Right lobe of liver (tissue), 6 donors: ENCODE measurements at regions not wholly inside any gene's neighbourhood (a gene's known extent, or its start where the extent isn't known, plus 50 kb on each side); places are given as distances from the start of the nearest gene placed in this dataset.
"Not testable (repeated sequence)": the region's sequence is repeated elsewhere in the genome, so short reads cannot be mapped to it uniquely, and the experiment has no call there.

ENCODE experiments used
- ATAC-seq, 4 donors: fragments of 200-7000 bp; cut with Tn5 transposase; one replicate each; pipeline ENCODE4 v1.9.1; 2020; ENCODE audit warnings: mild to moderate bottlenecking in 4 of 4, moderate library complexity in 4 of 4
- DNase-seq, 3 donors: peaks; one replicate each; pipeline ENCODE4 v3.0.0-alpha.2; 2020
- H3K27ac ChIP-seq, 3 donors: fragments of 200-600 bp; one replicate each; pipeline ENCODE4 v1.8.0; 2022
- H3K27me3 ChIP-seq, 2 donors: fragments of 200-600 bp; one replicate each; pipeline ENCODE4 v1.8.0; 2022
- H3K36me3 ChIP-seq, 4 donors: fragments of 200-600 bp; sonication (generic) in 1 of 4; one replicate each; pipeline versions ENCODE4 v1.5.1 to v1.8.0; 2017 to 2022; ENCODE audit warnings: control low read depth in 1 of 4
- H3K4me1 ChIP-seq, 4 donors: fragments of 200-600 bp; sonication (generic) in 1 of 4; one replicate each; pipeline versions ENCODE4 v1.5.1 to v1.8.0; 2017 to 2022; ENCODE audit warnings: control low read depth in 1 of 4
- H3K4me3 ChIP-seq, 3 donors: fragments of 200-600 bp; one replicate each; pipeline ENCODE4 v1.8.0; 2022
- H3K9me3 ChIP-seq, 4 donors: fragments of 200-600 bp; sonication (generic) in 1 of 4; one replicate each; pipeline versions ENCODE4 v1.5.1 to v1.8.0; 2017 to 2022; ENCODE audit warnings: control low read depth in 1 of 4
- CTCF ChIP-seq, 4 donors: fragments of 200-600 bp in 3 of 4; fragments of 450-650 bp in 1 of 4; IDR thresholded peaks; one replicate each; pipeline versions ENCODE4 v1.5.1 to v1.8.0; 2016 to 2022; ENCODE audit warnings: antibody characterized with exemption in 4 of 4, mild to moderate bottlenecking in 2 of 4
- POLR2A ChIP-seq: fragments of 450-650 bp; IDR thresholded peaks from one replicate; pipeline ENCODE4 v1.6.1; 2017; ENCODE audit warnings: antibody characterized with exemption, mild to moderate bottlenecking
- WGBS: methylation state at CpG from one replicate; pipeline ENCODE4 v1.1.6; 2018; ENCODE audit warnings: low coverage, low lambda C conversion rate; ENCODE audit not compliant: insufficient coverage; ENCODE audit errors: missing lambda C conversion rate; 5-methylcytosine and 5-hydroxymethylcytosine counted together
- intact Hi-C, 2 donors: fragments of 100-400 bp; cut with DNase I; formaldehyde crosslinking; loops; one replicate each; pipeline versions ENCODE4 v1.11.2 to v1.14.1; 2022
- donor health status: DM: no; HTN: yes; CAD: no.
- donor health status: DM: no; HTN: no; CAD: no.
- donor health status: DM: no; HTN: no; CAD: no.
- donor health status: DM: no; HTN: yes; CAD: no.
- donor health status: DM: no; HTN: yes; CAD: no.

GRCh38 chr16:52113533-52114183 is 433.3 kb downstream of the TOX3 start:
- no peak for DNase-seq
- TF ChIP-seq POLR2A (no peak), CTCF (IDR thresholded peaks at IDR 0.05) (no peak)
- 56% methylated on average over 2 of the region's 2 CpGs for WGBS
- intact Hi-C loops: no loop called here
- H3K4me1 ChIP-seq: no peaks in the 10 kb centered on the region
- H3K27me3 ChIP-seq: no peaks in the 10 kb centered on the region
- ATAC-seq: no peak
- no peaks in the 10 kb centered on the region for H3K9me3 ChIP-seq
- H3K36me3 ChIP-seq: no peaks in the 10 kb centered on the region
- H3K4me3 ChIP-seq: no peak overlapping the region
- no peak overlapping the region for H3K27ac ChIP-seq

GRCh38 chr16:52104993-52105392 is 441.9 kb downstream of the TOX3 start:
- H3K27me3 ChIP-seq, DNase-seq, H3K9me3 ChIP-seq, H3K4me1 ChIP-seq, intact Hi-C loops, H3K4me3 ChIP-seq, ATAC-seq, H3K27ac ChIP-seq, H3K36me3 ChIP-seq: not testable (repeated sequence)
- 76% methylated on average over 4 of the region's 4 CpGs for WGBS

- TF ChIP-seq CTCF (IDR thresholded peaks at IDR 0.05): no peak
- no peak for TF ChIP-seq POLR2A
- intact Hi-C loops: no loop called here
- H3K4me1 ChIP-seq: no peaks in the 10 kb centered on the region
- H3K27me3 ChIP-seq: peaks cover 0 to 7% of the 10 kb centered on the region in 2 donors
- no peak overlapping the region for H3K27ac ChIP-seq
- 33% methylated on average over 1 of the region's 1 CpG for WGBS
- no peaks in the 10 kb centered on the region for H3K36me3 ChIP-seq
- DNase-seq (no peak), ATAC-seq (no peak)
- no peaks in the 10 kb centered on the region for H3K9me3 ChIP-seq
- H3K4me3 ChIP-seq: no peak overlapping the region
Measured at GRCh38 chr16:52103791-52104190, 443.2 kb downstream of the TOX3 start.

GRCh38 chr16:52101246-52101645 is 445.7 kb downstream of the TOX3 start:
- TF ChIP-seq CTCF (IDR thresholded peaks at IDR 0.05) (no peak), POLR2A (no peak)
- Histone ChIP-seq H3K9me3 (no peaks in the 10 kb centered on the region), H3K27me3 (peaks cover 0 to 7% of the 10 kb centered on the region in 2 donors), H3K4me3 (no peak overlapping the region), H3K36me3 (no peaks in the 10 kb centered on the region), H3K27ac (no peak overlapping the region), H3K4me1 (no peaks in the 10 kb centered on the region)
- intact Hi-C loops: no loop called here
- DNase-seq (no peak), ATAC-seq (no peak)
- WGBS: 83% methylated on average over 3 of the region's 3 CpGs

GRCh38 chr16:52099382-52099781 is 447.6 kb downstream of the TOX3 start:
- Histone ChIP-seq H3K4me3 (no peak overlapping the region), H3K36me3 (no peaks in the 10 kb centered on the region), H3K27ac (no peak overlapping the region), H3K27me3 (peaks cover 0 to 7% of the 10 kb centered on the region in 2 donors), H3K9me3 (no peaks in the 10 kb centered on the region), H3K4me1 (no peaks in the 10 kb centered on the region)
- TF ChIP-seq CTCF (IDR thresholded peaks at IDR 0.05) (no peak), POLR2A (no peak)
- peak; percentile 66 to 89 (median 76) for ATAC-seq
- 14% methylated on average over 2 of the region's 2 CpGs for WGBS
- intact Hi-C loops: no loop called here
- no peak for DNase-seq
